ENCODE measurements at regions not wholly inside any gene's neighbourhood (a gene's known extent, or its start where the extent isn't known, plus 50 kb on each side); places are given as distances from the start of the nearest gene placed in this dataset.
A peak's percentile ranks its signal among the peaks of the same experiment; 100 is the strongest.

DNA sequence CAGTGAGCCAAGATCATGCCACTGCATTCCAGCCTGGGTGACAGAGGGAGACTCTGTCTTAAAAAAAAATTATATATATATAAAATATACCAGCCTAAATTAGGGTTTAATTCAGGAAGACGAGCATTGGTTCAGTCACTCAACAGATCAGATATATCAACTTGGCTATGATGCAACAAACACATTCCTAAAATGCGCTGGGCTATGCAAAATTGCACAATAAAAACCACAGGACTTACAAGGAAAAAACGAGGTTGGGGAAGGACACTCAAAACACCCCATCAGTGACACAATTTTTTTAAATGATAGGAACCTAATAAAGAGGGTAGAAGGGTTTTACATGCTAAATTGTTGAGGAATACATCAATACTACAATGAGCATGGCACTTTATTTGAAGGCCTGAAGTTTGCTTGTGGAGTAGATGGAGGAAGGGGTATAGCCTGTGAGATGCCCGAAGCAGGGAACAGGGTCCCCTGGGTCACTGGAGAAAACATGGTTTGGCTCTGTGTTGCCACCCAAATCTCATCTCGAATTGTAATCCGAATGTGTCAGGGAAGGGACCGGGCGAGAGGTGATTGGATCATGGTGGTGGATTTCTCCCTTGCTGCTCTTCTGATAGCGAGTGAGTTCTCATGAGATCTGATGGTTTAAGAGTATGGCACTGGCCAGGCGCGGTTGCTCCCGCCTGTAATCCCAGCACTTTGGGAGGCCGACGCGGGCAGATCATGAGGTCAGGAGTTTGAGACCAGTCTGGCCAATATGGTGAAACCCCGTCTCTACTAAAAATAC, 71.2 kb downstream of the TNFAIP2 start:
- no peak overlapping the region for H2AFZ ChIP-seq (replicated peaks; ENCODE audit: low read length, poor library complexity)
- peak overlapping the region; percentile 39; the same call in 1 of the 2 replicates for H3K4me2 ChIP-seq (ENCODE audit: low read depth, low read length)
- H3K79me1 ChIP-seq (ENCODE audit: low read depth in 1 of 2, low read length in 2 of 2), result no peaks in the 10 kb centered on the region
- no peak overlapping the region for H3K56ac ChIP-seq (ENCODE audit: extremely low read depth, insufficient read depth, low read length)
- H3K23ac ChIP-seq (ENCODE audit: low read depth, low read length), result peak overlapping the region; percentile 3; the same call in 1 of the 2 replicates
- dilution Hi-C loops (cut with HindIII; ENCODE audit: low sequenced_read_pairs, unreplicated experiment) (no loop called here), intact Hi-C loops (cut with micrococcal nuclease) (no loop called here), in situ Hi-C loops (cut with MboI; ENCODE audit: low sequenced_read_pairs) (no loop called here)
- H2BK20ac ChIP-seq (ENCODE audit: low read depth, low read length), result 0 out of 2 replicates have a peak overlapping the region, but pooled peaks have one; percentile 51
- H3K9ac ChIP-seq (ENCODE audit: low read depth, low read length), result no peak overlapping the region
- no peaks in the 10 kb centered on the region for H3K36me3 ChIP-seq (ENCODE audit: control insufficient read depth, insufficient read depth, low read length)
- H2AK5ac ChIP-seq (ENCODE audit: low read depth, low read length), result 0 out of 2 replicates have a peak overlapping the region, but pooled peaks have one; percentile 31
- DNase-seq (peak; percentile 66), ATAC-seq (ENCODE audit: low read depth) (peak; percentile 44)
- peak overlapping the region; percentile 34; the same call in 1 of the 2 replicates for H3K27ac ChIP-seq (ENCODE audit: insufficient read depth, low read length)
- H3K4ac ChIP-seq (ENCODE audit: low read depth, low read length), result peak overlapping the region; percentile 37; the same call in 1 of the 2 replicates
- no peak overlapping the region for H3K4me3 ChIP-seq (ENCODE audit: insufficient read depth, low read depth, low read length)
- no peak overlapping the region for H3K14ac ChIP-seq (replicated peaks; ENCODE audit: low read depth, low read length)
- ChIA-PET CTCF (no interaction called here), POLR2A (ENCODE audit: unreplicated experiment) (no interaction called here)
- H3K4me1 ChIP-seq (ENCODE audit: control insufficient read depth, insufficient read depth, low read length), result peaks cover 10% of the 10 kb centered on the region
- TF ChIP-seq FOS (IDR thresholded peaks at IDR 0.05; ENCODE audit: low read depth, low read length) (no peak), CEBPB (IDR thresholded peaks at IDR 0.05; ENCODE audit: low read depth, low read length) (peak; percentile 97)
- H2AK9ac ChIP-seq (replicated peaks; ENCODE audit: low read depth, low read length, poor library complexity), result no peak overlapping the region
- H4K5ac ChIP-seq (ENCODE audit: low read depth, low read length), result peak overlapping the region; percentile 53; the same call in 1 of the 2 replicates
- no peak overlapping the region for H2BK15ac ChIP-seq (ENCODE audit: low read depth, low read length)
- 0 out of 2 replicates have a peak overlapping the region, but pooled peaks have one; percentile 3 for H2BK120ac ChIP-seq (ENCODE audit: low read depth, low read length)
- H4K20me1 ChIP-seq (ENCODE audit: insufficient read depth, low read length), result no peaks in the 10 kb centered on the region; the same call in 1 of the 2 replicates
- H3K9me3 ChIP-seq (ENCODE audit: control insufficient read depth, insufficient read depth, low read length), result no peaks in the 10 kb centered on the region
- 79% methylated on average over 5 of the region's 16 CpGs; no CpG with 5 or more reads in 1 of the 2 experiments for WGBS, 2 experiments (ENCODE audit: extremely low coverage in 2 of 2, insufficient read length in 1 of 2)
- H4K91ac ChIP-seq (ENCODE audit: insufficient read depth, low read depth, low read length), result no peak overlapping the region
- peak overlapping the region; percentile 83; the same call in 1 of the 2 replicates for H3K18ac ChIP-seq (ENCODE audit: low read depth, low read length)
- H3K27me3 ChIP-seq (ENCODE audit: control insufficient read depth, insufficient read depth, low read length), result peaks cover 29% of the 10 kb centered on the region
- BruUV-seq (replicated peaks), result no TSS peak
- H3K9me1 ChIP-seq (ENCODE audit: insufficient read depth, low read length), result no peaks in the 10 kb centered on the region
- no peak overlapping the region for H2BK5ac ChIP-seq (ENCODE audit: low read depth, low read length, poor library complexity, severe bottlenecking)
- no peak overlapping the region; a peak in 1 of 4 replicates for H4K8ac ChIP-seq (ENCODE audit: low read depth in 2 of 2, low read length in 2 of 2)
